ENCODE measurements at regions not wholly inside any gene's neighbourhood (a gene's known extent, or its start where the extent isn't known, plus 50 kb on each side); places are given as distances from the start of the nearest gene placed in this dataset.

DNA sequence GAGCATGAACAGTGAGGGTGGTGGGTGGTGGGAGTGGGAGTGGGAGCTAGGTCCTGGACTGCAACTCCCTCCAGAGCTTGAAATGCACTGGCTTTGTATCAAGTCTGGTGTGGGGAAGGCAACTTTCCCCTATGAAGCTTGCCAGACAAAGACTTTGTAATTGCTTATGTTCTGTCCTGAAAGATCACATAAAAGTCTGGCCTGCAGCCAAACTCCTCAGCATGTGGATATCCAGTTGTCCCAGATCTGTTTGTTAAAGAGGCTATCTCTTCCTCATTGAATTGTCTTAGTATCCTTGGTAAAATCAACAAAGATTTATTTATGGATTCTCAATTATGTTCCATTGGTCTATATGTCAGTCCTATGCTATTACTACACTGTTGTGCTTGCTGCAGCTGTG is 607.9 kb downstream of the GLUD2 start:
- TF ChIP-seq POLR2AphosphoS5 (IDR thresholded peaks at IDR 0.05; ENCODE audit: low read depth, low read length) (no peak), CTCF (IDR thresholded peaks at IDR 0.05) (no peak), TCF7L2 (IDR thresholded peaks at IDR 0.05; ENCODE audit: low read depth, low read length) (no peak), REST (IDR thresholded peaks at IDR 0.05; ENCODE audit: insufficient read depth in 1 of 2, low read depth in 2 of 2, low read length in 1 of 2) (no peak), SIN3A (IDR thresholded peaks at IDR 0.05; ENCODE audit: borderline replicate concordance, insufficient read depth, low read depth, low read length) (no peak)

Data from Panc1 (cell line).